Astrocyte (in vitro differentiated cells and primary cell): ENCODE measurements at regions not wholly inside any gene's neighbourhood (a gene's known extent, or its start where the extent isn't known, plus 50 kb on each side); places are given as distances from the start of the nearest gene placed in this dataset.

Experiments
- CTCF ChIP-seq: IDR thresholded peaks from 2 replicates; pipeline ENCODE4 v1.5.1; 2011; ENCODE audit warnings: low read depth, mild to moderate bottlenecking, inconsistent platforms, low read length, moderate library complexity; ENCODE audit not compliant: insufficient read depth
- EZH2 ChIP-seq: IDR thresholded peaks from 2 replicates; pipeline ENCODE4 v1.6.1; 2012; ENCODE audit warnings: mild to moderate bottlenecking, low read length, inconsistent platforms; ENCODE audit not compliant: insufficient read depth

GRCh38 chr6:135572051-135572450, 74.5 kb upstream of the AHI1 start:
- TF ChIP-seq CTCF (no peak), EZH2 (no peak)
